ENCODE measurements at regions not wholly inside any gene's neighbourhood (a gene's known extent, or its start where the extent isn't known, plus 50 kb on each side); places are given as distances from the start of the nearest gene placed in this dataset.
A peak's percentile ranks its signal among the peaks of the same experiment; 100 is the strongest.

DNA sequence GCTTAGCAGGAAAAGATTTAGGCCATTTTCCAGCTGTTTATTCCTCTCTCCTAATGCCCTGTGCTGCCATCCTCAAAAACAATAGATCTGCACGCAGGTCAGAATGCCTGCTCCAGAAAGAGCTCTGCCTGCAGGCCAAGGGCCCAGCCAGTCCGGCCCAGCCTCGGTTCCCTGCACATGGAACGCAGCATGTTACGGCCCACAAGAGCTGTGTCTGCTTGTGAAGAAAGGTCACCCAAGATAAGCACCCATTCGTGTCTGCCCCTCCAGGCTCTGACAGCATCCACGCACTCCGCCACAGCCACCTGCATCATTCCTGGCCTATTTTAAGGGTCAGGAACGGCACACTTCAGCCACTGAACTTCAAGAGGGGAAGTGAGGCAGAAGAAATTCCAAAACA is 152.2 kb downstream of the SPATA19 start:
- DNase-seq = no peak

- DNase-seq = no peak
These were observed 153.0 kb downstream of the SPATA19 start for GRCh38 chr11:133692126-133692934.

DNA sequence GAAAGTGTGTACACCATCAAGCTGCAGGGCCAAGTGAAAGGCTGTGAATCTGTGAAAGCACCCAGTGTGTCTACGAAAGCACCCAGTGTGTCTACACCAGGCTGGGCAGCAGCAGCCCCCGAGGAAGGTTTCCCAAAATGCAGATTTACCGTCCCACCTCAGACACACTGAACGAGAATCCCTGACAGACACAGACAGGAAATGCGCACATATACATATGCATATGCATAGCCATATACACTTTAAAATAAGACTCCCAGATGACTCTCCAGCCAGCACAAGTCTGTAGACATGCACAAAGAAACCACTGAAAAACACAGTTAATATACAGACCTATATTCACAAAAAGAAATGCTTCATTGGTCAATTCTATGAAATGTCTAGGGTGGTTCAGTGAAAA is 155.5 kb upstream of the OPCML start:
- DNase-seq = no peak

- DNase-seq = peak; percentile 39
These were observed 149.6 kb upstream of the OPCML start for GRCh38 chr11:133681901-133682300.

- DNase-seq = no peak
These were observed 147.6 kb upstream of the OPCML start for GRCh38 chr11:133679896-133680295.

DNA sequence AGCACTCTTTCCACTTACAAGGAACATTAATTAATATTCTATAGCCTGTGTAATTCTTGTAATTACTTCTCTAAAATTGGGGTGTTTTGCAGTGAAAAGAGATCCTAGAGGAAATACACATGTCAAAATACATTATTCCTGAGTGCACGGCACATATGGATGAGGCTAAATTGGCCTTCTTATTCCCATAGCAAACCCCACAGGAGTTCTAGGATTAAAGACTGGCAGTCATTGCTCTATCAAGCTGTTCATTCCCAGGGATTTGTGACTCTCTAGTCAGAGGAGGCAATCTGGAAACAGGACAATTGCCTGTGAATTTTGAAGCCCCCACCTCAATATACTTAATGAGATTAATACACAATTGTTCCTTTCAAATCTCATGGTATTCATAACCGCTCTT is 145.9 kb upstream of the OPCML start:
- DNase-seq = no peak

DNA sequence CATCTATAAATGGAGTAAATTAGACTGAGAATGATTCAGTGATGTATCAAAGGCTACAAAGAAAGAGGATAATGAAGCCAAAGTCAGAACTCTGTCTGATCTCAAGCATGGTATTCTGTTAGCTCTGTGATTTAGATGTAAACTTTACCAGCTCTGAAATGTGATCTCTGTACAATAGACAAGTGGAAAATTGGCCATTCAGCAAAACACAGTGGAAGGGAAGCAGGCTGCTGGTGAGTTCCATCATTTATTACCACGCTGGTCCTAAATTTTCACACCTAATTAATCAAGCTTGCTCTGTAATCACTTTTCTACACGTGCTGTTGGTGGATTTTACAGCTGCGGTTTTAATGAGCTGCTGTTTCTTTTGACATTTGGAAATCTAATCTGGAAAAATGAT is 145.1 kb upstream of the OPCML start:
- no peak for DNase-seq

GRCh38 chr11:133676265-133676664 is 144.0 kb upstream of the OPCML start:
- DNase-seq = no peak

DNA sequence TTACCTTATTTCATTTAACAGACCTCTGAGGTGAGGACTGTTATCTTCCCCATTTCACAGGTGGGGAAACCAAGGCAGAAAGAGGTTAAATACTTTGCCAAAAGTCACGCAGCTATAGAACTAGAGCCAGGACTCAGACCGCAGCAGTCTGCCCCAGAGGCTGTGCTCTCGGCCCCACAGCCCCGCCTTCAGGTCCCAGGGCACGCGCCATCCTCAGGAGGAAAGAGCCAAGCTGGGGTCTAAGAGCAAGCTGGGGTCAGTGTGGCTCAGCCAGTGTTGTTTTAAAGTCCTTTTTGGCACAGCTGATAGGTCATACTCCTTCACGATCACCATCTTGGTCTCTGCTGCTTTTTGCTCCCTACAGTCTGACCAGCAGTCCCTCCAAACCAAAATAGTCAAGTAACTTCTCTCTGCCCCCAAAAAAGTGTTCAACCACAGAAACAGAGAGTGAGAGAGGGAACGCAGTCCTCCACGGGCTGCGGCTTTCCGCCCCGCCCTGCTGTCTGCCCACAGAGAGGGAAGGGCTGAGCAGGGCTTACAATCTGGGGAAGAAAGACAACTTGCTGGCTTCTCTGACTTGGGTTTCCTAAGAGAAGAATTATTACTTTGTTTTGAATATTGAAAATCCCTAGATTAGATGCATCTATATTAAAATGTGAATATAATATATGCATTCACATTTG is 137.2 kb upstream of the OPCML start:
- DNase-seq = no peak

DNA sequence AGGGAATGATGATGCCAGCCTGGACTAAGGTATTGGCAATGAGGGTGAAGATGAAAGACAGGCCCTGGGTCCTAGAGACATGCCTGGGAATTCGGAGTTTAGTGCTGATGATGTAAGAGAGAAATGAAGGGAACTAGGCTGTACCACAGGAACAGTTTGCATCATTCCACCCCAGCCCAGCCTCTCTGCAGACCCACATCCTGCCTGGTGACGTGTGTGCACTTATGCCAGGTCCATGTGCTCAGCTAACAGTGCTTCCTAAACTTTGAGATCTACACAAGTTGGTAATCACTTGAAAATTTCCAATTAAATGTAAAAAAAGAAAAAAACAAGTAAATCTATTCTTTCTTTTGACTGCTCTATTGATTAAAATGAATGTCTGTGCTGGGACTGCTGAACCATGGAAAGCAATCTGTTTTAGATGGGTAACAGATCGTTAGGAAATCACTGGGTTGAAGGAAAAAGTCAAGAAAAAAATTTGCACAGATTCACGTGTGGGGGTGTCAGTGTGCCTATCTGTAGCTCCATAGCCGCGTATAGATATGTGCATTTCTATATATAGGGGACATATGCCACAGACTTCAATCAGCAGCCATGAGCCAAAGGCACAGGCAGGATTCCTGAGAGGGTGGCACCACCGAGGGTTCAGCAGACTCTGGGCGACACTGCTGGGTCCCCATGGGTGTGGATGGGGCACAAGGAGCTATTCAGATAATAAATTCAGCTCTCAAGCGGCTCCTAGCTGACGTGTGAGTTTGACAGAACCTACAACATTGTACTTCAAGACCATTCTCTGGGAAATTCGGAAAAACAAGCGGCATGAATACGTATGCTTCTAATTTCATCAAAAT is 131.1 kb upstream of the OPCML start:
- DNase-seq = no peak

DNA sequence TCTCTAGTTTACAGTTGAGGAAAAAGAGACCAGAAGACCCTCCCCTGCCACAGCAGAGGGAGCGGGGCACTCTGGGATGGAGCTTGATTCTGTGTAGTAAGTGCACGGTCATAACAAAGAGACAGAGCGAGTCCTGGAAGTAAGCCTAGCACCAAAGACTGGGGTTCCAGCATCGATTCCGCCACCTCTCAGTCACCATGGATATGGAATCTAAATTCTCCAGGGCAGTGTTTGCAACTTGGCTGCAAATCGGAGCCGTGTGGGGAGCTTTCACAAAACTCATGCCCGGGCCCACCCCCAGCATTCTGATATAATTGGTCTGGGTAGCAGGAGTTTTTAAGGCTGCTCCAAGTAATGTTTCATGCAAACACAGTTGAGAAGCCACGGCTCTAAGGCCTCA is 129.5 kb upstream of the OPCML start:
- no peak for DNase-seq

- DNase-seq = no peak
These were observed 127.9 kb upstream of the OPCML start for GRCh38 chr11:133660202-133660568.

- no peak for DNase-seq
These were observed 127.4 kb upstream of the OPCML start for GRCh38 chr11:133659538-133660201.

DNA sequence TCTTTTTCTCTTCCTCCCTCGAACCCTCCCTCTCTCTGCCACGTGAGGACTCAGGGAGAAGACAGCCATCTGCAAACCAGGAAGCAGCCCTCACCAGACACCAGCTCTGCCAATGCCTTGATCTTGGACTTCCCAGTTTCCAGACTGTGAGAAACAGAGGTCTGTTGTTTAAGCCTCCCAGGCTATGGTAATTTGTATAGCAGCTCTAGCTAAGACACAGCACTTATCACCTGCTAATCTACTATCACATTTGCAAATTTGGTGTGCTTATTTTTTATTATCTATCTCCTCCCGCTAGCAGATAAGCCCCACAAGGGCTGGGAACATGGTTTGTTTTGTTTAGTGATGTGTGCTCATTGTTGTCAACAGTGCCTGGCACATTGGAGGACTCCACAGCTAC is 124.8 kb upstream of the OPCML start:
- DNase-seq = no peak

DNA sequence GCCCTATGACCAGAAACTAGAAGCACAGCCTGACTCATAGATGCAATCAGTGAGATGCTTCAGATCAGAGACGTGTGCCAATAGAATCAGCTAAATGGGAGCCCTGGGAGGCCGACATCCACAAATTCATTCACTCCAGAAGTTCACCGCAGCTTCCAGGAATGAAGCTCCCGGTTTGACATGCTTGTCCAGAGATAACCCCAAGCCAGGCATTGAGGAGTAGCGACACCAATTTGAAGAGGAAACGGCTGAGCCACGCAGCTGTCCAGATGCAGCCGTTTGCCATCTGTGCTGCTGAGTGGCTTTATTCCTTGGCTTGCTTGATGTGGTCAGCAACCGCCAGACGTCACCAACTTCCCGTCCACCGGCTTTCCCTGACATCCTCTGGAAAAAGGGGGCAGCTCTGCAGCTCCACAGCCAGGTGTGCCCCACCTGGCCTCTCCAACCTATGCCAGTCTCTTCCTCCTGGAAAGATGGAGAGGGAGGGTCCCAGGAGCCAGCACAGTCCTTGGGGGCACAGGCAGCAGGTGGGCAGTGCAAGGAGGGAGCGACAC is 123.9 kb upstream of the OPCML start:
- no peak for DNase-seq

DNA sequence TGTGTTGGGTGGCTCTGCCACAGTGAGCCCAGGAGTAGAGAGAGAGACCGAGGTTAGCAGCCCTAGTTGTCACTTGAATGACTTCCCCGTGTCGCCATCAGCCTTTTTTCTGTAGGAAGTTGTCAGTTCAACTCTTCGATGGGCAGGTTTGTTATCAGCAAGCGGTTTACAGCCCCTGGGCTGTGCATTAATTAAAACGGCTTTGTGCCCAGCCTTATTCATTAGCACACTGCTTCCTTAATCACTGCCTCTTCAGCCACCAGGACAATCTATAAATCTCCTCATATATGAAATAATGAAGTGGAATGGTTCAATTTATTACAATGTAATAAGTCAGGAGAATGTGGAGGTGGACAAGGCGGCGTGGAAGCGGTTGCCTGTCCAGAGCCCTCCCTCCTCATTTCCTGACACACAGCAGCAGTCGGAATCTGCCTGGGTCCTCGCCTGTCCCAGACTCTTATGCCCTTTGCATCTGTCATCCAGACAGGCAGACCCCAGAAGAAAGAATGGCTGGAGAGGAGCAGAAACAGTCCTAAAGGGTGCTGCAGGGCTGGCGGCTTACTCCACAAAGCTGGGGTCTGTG is 122.4 kb upstream of the OPCML start:
- DNase-seq = no peak

DNA sequence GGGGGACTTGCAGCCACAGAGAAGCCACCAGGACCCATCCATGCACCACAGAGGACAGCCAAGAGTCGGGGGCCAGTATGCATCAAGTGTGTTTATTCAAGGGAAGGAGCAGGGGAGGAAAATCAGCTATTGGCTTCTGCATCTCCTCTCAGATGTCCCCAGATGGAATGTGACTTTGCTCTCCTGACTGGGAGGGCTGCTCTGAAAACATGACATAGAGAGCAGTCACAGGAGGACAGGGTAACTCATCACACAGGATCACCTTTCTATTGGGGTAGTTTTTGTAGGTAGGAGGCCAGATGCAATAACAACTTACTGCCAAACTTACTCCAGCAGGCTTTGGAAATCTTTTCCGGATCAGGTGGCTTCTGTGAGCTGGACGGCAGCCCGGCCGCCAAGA is 121.0 kb upstream of the OPCML start:
- DNase-seq = no peak

DNA sequence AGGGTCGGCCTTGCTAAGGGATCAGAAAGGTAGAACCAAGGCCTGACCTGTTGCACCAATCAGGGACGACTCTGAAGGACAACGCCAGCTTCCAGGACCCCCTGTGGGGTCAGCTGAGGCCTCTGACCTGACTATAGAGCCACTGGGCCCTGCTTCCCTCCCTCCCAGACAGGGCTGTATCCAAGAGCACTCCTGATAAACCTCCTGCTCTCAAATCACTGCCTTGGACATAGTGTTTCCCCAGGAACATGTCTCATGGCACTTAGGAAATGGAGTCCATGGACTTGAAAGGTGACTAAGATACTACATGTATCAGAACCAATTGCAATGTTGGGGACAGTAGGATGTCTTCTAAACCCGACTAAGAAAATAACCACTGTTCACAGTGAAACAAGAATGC is 117.8 kb upstream of the OPCML start:
- DNase-seq = no peak

GRCh38 chr11:133649040-133649439 is 116.7 kb upstream of the OPCML start:
- no peak for DNase-seq

DNA sequence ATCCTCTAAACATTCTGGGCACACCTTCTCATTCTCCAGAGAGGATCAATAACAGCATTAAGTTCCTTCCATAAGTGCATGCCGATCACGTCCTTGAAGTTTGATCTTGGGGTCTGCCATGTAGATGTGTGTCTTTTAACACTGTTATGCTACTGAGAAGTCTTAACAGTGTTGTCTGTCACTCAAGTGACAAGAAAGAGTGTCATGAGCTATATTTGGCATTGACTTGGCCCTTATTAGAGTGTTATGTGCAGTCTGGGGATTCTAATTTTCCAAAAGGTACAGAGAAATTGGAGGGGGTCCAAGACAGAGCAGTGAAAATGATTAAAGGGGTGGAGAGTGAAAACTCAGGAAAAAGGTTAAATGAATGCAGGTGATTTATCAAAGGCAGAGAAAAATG is 107.1 kb upstream of the OPCML start:
- no peak for DNase-seq

GRCh38 chr11:133638921-133639320 is 106.6 kb upstream of the OPCML start:
- DNase-seq = no peak

DNA sequence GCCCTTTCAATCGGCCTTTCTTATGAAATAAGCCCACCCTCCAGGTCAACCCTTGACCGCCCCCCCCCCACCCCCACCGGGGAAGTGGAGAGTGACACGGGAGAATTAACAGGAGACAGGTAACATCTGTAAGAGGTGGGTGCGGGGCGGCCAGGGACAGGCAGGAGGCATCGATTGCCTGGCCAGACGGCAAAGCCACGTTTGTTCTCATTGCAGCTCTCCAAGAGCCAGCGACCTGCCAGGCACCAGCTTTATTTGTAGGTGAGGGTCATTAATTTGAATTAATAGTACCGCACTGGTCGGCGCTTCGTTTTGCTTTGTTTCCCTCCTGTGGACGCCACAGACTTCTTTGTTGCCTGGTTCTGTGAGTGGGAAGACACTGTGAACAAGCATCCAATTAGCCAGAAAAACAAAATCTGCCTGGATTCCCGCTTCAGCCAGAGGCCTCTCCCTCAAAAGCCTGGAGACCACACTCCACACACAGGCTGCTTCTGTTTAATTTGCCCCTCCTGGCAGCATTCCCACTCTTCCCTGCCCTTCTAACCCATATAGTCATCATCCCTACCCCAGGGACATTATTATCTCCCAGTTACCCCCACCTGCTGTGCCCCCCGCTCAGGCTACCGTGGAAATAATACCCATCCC is 104.5 kb upstream of the OPCML start:
- DNase-seq = no peak
